ENCODE measurements at regions not wholly inside any gene's neighbourhood (a gene's known extent, or its start where the extent isn't known, plus 50 kb on each side); places are given as distances from the start of the nearest gene placed in this dataset.
"Not testable (repeated sequence)": the region's sequence is repeated elsewhere in the genome, so short reads cannot be mapped to it uniquely, and the experiment has no call there.

DNA sequence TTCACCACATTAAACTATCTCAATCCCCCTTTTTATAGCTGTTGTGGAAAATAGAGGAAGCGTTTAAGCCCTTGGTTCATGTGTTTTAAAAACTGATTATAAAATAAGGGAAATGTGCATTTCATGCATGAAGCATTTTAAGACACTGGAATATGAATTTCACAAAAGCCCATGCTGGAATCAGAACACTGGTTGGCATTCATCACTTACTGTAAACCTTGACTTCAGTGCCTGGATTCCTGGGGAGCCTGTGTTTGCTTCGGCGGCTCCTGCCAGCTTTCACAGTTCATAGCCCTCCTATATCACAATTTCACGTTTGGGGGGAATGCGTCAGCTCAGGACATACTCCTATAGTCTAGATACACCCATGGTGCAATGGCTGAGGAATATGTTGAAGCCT lies 336.9 kb downstream of the INSIG2 start:
- no peak for DNase-seq (ENCODE audit: low read depth in 2 of 3, low spot score in 1 of 3)

DNA sequence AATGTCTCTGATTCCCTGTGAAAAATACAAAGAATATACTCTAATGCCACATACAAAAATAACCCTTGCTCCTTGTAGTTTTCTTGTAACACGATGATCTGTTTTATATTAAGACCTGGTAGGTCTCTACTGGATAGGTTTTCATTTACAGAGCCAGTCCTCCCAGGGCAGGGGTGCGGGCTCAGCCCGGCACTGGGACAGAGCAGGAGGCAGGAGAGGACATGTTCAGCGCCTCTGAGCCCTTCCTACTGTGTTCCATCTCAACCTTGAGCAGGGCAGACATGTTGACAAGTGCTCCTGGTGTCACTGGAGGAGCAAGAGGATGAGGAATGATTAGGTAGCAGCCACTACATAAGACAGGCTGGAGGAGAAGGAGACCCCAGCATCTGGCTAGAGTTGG lies 335.5 kb downstream of the INSIG2 start:
- DNase-seq (ENCODE audit: low read depth in 2 of 3, low spot score in 1 of 3) = no peak

DNA sequence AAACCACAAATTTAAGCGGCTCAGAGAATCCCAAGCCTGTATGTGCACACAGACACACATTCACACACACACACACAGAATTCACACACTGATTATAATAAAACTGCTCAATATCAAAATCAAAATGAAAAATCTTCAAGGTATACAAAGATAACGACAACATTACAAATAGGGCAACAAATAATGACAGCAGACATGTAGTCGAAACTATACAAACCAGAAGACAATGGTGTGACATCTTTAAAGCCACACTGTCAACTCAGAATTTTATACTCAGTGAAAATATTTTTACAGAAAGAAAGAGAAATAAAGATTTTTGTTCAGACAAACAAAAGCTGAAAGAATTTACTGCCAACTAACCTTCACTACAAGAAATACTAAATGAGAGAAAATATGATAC lies 333.4 kb downstream of the INSIG2 start:
- no peak for DNase-seq (ENCODE audit: low read depth in 2 of 3, low spot score in 1 of 3)

DNA sequence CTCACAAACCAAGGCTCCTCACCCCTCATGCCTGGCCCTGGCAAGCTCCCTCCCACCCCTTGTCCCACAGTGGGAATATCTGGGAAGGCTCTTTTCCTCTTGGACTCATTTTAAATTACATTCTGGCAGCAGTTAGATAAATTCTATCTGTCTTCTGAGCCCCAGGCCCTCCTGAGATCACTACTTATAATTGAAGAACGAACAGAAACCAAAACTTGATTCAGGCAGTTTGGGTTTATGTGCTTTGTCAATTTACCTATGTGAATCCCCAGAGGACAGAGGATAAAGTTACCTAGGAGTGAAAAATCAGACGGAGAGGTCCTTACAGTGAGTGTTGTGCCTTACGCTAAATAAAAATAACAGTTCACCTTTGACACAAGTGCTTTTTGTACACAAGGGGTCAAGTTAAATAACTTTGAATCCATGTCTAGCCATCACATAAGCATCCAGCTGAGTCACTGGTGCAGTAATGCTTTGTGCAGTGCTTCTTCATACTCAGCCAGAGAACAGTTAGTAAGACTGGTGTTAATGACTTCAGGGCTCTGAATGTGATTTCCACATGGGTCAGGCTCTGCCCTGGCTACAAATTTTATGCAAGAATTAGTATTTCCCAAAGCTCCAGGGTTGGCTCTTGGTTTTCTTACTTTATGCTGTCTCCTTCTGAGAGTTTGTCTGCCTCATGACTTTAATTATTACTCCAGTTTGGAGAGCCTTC lies 329.3 kb downstream of the INSIG2 start:
- no peak for DNase-seq (ENCODE audit: low read depth in 2 of 3, low spot score in 1 of 3)

DNA sequence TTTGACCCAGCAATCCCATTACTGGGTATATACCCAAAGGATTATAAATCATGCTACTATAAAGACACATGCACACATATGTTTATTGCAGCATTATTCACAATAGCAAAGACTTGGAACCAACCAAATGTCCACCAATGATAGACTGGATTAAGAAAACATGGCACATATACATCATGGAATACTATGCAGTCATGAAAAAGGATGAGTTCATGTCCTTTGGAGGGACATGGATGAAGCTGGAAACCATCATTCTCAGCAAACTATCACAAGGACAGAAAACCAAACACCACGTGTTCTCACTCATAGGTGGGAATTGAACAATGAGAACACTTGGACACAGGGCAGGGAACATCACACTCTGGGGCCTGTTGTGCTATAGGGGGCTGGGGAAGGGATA lies 326.9 kb downstream of the INSIG2 start:
- DNase-seq (ENCODE audit: low read depth in 2 of 3, low spot score in 1 of 3) = not testable (repeated sequence)

DNA sequence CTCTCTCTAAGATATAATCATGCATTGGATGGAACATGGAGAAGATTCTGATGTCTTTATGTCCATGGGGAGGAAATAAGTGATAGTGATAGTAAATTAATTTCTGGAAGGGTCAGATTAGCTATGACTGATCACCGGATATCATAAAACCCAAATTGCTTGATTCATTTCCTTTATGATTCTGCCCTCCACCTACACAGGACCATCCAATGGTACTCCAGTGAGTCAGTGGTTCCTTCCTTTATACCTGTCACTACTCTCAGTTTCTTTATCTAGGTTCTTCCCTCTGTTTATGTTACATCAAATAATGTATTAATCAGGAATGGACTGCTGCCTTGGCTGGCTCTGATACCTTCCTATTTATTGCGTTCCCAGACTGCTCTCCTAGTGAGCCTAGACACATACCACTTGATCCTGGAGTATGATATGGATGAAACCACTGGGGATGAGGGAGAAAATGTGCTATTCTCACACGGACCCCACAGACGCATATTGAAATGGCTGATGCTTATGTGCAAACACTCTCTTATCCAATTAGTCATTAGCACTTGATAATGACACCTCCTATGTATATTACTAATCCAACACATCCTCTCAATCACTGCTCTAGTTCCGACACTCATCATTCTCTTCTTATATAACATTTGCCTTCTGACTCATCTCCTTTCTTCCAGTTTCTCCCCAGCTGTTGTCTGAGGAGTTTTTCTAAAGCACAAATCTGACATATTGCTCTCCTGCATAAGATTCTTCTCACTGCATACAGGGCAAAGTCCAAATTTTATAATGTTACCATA lies 315.6 kb downstream of the INSIG2 start:
- DNase-seq (ENCODE audit: low read depth in 2 of 3, low spot score in 1 of 3) = no peak

DNA sequence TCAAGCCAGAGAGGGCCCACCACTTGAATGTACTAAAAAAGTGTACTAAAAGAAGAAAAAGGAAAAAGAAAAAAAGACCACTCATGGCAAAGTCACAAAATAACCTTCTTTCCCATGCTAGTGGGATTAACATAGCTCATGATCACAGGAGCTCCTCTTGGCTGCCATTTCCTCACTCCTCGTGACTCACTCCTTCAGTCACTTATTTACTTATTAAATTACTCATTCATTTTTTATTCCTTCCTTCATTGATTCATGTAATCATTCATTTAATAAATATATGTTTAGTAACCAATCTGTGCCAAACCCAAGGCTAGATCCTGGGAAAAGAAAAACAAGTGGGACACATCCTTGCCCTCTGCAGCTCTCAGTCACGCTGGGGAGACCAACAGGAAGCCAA lies 300.5 kb downstream of the INSIG2 start:
- no peak for DNase-seq (ENCODE audit: low read depth in 2 of 3, low spot score in 1 of 3)

DNA sequence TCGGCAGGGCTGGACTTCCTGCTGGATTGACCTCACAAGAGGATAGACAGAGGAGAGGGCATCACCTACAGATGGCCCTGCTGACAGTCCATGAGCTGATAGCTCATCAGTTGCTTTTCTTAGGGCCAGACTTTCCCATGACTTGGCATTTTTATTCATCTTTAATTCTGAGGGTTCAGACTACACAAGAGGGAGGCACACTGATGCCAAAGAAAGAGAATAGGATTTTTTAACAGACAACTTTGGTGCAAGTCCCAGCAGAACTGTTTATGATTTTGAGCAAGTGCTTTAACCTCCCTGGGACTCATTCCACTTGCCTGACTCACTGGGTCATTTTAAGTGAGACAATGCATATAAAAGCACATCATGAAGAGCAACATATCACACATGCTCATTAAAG lies 299.2 kb downstream of the INSIG2 start:
- DNase-seq (ENCODE audit: low read depth in 2 of 3, low spot score in 1 of 3) = no peak

DNA sequence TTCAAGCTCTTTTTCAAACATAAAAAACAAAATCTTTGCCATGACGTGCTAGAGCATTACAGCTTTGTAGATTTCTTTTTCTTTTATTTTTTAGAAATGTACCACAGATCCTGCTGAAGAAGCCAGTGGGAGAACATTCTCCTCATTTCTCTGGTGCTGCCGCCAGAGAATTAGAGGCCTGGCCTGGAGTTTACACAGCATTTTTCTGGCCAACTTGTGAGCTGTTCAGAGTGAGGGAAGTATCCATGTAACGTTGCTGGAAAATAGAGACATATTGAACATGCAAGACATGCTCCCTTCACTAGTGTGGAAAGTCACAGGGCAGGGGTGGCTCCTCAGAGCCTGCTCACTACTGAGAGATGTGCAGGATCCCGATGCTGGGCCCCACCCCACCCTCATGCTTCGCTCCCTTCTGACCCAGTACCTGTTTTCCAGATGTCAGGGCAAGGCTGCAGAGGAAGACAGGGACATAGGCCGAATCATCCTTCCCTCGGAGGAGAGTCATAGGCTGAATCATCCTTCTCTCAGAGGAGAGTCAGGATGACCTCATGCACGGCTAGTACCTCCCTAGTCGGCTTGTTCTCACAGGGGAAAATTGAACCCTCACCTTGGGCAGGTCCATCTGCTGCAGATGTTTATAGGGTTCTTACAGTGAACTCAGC lies 298.5 kb downstream of the INSIG2 start:
- DNase-seq (ENCODE audit: low read depth in 2 of 3, low spot score in 1 of 3) = no peak

DNA sequence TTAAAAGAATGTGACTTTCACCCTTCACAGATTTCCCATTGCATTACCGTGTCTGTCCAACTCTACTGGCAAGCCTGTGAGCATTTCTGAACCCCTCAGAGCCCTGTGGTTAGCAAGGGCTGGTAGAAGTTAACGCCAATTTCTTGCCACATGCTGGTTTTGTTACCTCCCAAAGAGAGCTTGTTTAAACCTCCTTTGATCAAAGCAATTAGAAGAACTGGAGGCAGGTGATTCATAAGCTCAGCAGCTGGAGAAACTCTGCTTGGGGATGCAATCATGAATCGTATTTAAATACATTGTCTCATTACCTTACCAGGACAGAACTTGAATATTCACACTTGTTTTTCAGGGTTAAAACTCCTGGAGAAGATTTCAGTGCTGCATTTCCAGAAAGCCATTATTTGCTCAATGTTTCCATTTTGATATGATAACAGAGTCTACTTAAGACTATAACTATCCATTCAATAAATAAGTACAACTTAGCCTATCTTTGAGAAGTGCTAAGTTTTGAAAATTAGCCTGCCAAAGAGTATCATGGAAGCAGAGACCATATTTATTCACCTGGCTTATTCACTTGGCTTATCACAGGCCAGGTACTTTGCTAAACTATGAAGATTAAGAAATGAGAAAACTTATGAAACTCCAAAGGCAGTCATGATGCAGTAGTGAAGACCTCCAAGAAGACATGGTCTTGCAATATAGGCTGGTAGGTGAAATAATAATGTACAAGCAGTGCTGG lies 292.8 kb downstream of the INSIG2 start:
- no peak for DNase-seq (ENCODE audit: low read depth in 2 of 3, low spot score in 1 of 3)

DNA sequence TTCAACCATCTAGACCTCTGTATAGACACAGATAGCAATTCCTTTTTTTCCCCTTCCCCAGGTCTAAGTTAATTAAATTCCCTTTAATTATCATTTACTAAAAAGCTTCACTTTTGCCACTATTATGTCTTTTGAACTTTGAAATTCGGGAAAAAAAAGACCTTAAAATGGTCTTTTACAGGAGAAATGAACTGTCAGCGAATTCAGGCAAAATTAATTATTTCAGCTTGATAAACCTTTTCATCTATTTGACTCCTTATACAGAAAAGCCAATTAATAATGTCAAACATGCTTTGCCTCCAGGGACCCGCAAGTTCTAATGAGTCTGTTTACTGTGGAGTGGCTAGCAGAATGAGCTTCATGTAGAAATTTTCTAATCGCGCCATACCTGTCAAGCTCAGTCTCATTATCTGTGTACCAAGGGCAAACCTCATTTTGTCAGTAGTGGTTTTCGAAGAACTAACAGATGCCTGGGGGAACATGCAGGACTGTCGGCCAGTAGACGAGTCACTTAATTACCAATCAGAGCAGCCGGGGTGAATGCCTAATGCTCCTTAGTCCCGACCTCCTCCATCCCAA lies 287.7 kb downstream of the INSIG2 start:
- DNase-seq (ENCODE audit: low read depth in 2 of 3, low spot score in 1 of 3) = no peak

DNA sequence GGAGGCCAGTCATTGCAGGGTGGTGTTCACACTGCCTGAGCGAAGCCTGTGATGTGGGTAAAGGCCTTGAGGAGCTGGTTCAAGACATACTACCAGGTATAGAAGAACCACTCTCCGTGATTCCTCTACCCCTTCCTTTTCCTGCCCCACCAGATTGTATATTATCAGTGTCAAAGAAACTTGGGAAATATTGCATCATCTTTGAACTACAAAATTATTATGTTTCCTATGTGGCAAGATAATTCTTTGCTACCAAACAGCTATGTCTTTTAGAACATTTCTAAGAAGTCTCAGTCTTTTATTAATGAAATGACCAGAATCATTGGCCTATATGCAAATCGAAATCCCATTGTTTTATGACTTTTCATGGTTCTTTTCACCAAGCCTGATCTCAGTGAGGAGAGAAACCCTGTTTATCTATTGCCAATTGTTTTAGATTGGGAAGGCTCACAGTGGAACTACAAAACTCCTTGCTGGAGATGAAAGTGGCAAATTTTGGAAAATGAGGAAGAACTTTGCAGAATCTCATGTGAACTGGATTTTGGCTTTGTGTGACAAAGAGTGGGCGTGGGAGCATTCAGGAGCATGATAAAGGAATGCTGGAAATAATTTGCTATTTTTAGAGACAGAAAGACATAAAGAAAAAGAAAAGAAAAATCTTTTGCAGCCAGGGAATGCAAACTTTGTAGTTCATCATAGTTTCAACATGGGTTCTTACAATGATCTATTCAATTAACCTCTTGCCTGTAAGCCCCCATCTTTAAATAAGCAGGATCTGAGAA lies 286.9 kb downstream of the INSIG2 start:
- no peak for DNase-seq (ENCODE audit: low read depth in 2 of 3, low spot score in 1 of 3)

DNA sequence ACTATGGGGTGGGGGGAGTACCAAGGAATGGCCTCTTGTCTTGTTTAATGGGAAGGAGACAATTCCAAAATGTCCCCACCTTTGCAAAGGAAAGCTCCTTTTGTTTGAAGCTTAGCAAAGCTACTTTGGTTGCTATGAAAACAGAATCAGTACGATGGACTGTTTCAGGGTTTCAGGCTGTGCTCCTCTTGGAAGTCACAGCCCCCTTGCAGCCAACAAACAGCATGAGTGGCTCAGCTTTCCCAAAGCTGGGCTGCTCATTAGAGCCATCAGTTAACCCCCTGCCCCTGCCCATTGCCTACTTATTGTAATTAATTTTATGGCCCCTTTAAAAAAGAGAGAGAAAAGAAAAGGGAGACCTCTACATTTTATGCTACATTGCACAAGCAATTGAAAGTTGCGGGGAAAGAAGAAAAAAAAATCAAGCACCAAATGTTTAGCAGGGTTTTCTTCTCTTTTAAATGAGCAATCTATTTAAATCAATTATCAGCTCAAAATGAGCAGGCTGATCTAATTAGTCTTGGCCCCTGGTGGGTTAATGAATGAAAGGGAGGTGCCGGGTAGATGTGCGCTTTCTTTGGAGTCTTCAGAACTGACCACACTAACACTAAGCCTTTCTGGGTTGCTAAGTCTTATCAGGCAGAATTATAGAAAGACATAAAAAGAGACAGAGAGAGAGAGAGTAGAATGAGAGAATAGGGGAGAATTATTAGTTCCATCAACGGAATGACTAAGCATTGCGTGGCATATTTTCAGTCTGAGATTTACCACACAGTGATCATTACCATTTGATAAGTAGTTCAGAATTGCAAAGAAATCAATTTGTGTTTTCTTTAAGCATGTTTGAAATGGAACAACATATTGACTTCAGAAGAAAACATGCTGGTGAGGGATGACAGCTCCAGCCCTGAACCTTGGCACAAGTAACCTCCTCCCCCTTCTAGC lies 284.9 kb downstream of the INSIG2 start:
- no peak for DNase-seq (ENCODE audit: low read depth in 2 of 3, low spot score in 1 of 3)

DNA sequence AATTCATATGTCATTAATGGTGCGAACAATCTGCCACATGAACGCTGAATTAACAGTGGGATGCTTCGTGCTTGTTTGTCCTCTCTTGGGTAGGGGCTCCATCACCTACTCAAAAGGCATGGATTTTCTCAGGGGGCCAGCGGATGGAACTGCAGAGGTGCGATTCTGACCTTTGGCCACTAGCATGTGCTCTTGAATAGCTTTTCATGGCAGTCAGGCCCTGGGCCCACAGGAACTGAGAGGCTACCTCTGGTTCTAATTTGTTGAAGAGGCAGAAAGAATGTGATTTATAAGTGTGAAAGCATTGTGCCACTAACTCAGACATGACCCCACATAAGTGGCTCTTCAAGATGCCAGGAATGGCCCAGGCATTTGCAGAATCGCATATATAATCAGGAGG lies 283.2 kb downstream of the INSIG2 start:
- DNase-seq (ENCODE audit: low read depth in 2 of 3, low spot score in 1 of 3) = no peak

DNA sequence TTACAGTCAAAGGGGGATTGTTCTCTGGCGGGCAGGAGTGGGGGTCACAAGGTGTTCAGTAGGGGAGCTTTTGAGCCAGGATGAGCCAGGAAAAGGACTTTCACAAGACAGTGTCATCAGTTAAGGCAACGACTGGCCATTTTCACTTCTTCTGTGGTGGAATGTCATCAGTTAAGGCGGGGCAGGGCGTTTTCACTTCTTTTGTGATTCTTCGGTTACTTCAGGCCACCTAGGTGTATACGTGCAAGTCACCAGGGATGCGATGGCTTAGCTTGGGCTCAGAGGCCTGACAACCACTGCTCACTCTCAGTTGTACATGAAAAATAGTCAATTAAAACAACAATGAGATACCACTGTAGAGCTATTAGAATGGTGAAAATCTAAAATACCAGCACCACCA lies 281.2 kb downstream of the INSIG2 start:
- not testable (repeated sequence) for DNase-seq (ENCODE audit: low read depth in 2 of 3, low spot score in 1 of 3)

DNA sequence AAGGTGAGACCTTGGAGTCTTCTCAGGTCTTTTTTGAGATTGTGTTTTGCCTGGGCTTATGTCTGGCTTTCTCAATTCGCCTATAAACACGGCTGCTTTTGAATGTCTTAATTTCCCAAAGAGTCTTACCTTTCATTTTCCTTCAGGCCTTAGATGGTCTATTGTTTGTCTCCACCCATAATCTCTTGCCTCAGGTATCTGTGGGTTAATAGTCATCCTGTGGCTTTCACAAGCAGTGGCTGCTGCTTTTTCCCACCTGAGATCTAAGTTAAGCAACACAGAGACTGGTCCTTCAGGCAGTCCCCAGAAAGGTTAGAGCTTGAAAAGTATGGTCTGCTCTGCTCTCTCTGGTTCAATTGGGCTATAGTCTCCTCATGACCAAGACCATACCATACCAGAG lies 275.3 kb downstream of the INSIG2 start:
- DNase-seq (ENCODE audit: low read depth in 2 of 3, low spot score in 1 of 3) = no peak

DNA sequence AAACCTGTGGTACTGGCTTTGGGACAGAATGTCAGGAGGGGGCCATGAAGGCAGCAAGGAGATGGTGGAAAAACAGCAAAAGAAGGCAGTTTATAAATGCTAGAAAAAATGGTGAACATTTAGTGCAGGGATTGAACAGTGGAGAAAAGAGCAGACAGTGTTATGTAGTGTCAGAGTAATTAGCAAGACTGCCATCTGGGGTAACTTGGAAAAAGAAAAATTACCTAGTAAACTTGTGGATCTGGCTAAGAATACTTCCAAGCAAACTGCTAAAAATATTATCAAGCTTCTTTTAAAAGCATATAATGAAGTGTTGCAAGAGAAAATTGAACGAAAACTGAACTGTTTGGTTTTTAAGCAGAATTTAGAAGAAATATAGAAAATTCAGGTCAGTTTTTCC lies 267.8 kb downstream of the INSIG2 start:
- DNase-seq (ENCODE audit: low read depth in 2 of 3, low spot score in 1 of 3) = no peak

DNA sequence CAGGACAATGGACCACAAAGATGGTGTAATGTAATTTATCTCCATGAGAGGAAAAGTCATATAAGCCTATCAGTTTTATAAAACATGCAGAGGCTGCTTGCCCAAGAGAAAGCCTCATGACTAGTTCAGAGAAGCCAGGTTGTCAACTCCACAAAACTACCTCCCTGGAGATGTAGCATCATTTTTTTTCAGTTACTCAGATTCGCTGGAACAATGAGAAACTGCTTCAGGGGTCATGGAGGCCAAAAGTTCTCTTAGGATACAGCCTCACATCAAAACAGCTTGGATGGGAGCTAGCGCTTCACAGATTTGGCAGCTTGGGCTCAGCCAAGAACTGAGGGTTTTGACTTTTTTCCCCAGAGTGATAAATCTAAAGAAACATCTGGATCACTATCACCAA lies 263.5 kb downstream of the INSIG2 start:
- DNase-seq (ENCODE audit: low read depth in 2 of 3, low spot score in 1 of 3) = no peak

DNA sequence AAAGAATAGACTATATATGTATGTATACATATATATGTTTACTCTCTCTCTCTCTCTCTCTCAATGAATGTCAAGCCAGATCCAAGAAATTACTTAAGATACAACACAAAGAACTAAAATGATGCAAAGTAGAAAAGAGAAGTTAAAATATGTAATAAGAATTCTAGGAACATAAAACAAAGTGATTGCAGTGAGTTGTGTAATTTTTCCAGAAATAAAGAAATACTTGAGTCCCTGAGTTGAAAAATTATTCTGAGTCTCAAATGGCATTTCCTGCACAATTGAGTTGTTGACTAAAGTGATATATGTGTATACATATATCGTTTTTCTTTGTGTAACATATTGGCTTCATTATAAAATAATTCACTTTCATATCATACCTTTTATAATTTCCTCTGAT lies 262.4 kb downstream of the INSIG2 start:
- DNase-seq (ENCODE audit: low read depth in 2 of 3, low spot score in 1 of 3) = no peak
